ACHN (cell line): ENCODE measurements at regions not wholly inside any gene's neighbourhood (a gene's known extent, or its start where the extent isn't known, plus 50 kb on each side); places are given as distances from the start of the nearest gene placed in this dataset.
"Not testable (repeated sequence)": the region's sequence is repeated elsewhere in the genome, so short reads cannot be mapped to it uniquely, and the experiment has no call there.

Experiments
- DNase-seq: peaks from one replicate; pipeline ENCODE4 v3.0.0-alpha.2; 2015
- in situ Hi-C: cut with HindIII; loops from 2 replicates; pipeline ENCODE4 v1.10.0; 2017; ENCODE audit warnings: low sequenced_read_pairs, low pct_ligation_motif_present, low pct_unique_long_range_greater_than_20kb

- DNase-seq, result no peak
- in situ Hi-C loops, result no loop called here
Measured at GRCh38 chr2:220583725-220584124, 956.3 kb downstream of the SLC4A3 start.

GRCh38 chr2:220585241-220585640, 957.8 kb downstream of the SLC4A3 start:
- no peak for DNase-seq
- in situ Hi-C loops, result no loop called here

DNA sequence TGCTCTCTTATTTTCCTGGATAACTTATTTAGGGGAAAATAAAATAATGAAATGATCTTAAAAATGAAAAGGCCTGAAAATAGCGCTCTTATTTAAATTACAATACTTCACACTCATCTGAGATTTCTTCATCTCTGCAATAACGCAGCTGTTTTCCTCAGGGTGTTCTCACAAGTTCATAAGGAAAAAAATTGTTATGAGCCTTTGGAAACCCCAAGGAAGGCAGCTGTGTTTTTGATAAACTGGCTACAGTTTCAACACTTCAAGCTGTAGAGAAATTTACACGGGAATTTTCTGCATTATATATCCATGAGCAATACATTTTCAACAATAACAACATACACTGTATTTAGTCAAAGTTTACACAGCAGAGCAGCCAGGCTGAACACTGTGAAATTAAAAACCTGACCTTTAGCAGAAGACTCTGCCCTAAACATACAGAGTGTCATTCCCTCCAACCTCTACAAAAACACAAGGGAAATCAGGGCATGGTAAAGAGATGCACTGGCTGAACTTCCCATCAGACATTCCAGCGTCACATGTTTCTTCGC, 959.6 kb downstream of the SLC4A3 start:
- DNase-seq, result no peak
- in situ Hi-C loops, result no loop called here

- DNase-seq, result no peak
- in situ Hi-C loops, result no loop called here
Measured at GRCh38 chr2:220588148-220588547, 960.7 kb downstream of the SLC4A3 start.

DNA sequence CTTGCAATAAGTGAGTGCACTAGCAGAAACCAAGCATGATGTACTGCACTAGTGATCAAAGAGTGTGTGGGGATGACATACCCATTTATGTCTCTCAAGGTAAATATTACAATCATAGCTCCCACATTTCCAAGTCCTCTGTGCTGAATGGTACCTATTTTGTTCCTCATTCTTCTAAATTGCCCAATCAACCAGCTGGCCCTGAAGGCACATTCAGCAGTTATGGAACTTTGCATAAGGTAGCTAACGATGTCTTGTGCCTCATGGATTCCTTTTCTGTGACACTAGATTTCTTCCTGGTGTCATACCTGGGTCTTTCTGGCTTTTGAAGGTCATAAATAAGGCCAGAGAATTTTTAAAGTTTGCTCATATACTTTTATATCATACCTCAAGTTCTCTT, 963.0 kb downstream of the SLC4A3 start:
- in situ Hi-C loops, result no loop called here
- DNase-seq, result no peak

GRCh38 chr2:220593526-220593925, 966.1 kb downstream of the SLC4A3 start:
- in situ Hi-C loops, result no loop called here
- DNase-seq, result no peak

- in situ Hi-C loops, result no loop called here
- DNase-seq, result no peak
Measured at GRCh38 chr2:220601674-220602073, 970.4 kb downstream of the EPHA4 start.

DNA sequence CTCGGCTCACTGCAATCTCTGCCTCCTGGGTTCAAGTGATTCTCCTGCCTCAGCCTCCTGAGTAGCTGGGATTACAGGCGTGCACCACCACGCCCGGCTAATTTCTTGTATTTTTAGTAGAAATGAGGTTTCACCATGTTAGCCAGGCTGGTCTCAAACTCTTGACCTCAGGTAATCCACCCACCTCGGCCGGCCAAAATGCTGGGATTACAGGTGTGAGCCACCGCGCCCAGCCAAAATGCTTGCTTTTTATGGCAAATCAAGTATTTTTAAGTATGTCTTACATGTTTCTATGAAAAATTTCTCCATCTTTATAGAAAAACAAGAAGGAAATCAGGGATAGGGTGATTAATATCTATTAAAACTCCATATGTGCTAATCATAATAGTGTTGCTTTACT, 959.1 kb downstream of the EPHA4 start:
- in situ Hi-C loops, DNase-seq: not testable (repeated sequence)

- in situ Hi-C loops, result no loop called here
- DNase-seq, result no peak
Measured at GRCh38 chr2:220614064-220614463, 958.0 kb downstream of the EPHA4 start.

DNA sequence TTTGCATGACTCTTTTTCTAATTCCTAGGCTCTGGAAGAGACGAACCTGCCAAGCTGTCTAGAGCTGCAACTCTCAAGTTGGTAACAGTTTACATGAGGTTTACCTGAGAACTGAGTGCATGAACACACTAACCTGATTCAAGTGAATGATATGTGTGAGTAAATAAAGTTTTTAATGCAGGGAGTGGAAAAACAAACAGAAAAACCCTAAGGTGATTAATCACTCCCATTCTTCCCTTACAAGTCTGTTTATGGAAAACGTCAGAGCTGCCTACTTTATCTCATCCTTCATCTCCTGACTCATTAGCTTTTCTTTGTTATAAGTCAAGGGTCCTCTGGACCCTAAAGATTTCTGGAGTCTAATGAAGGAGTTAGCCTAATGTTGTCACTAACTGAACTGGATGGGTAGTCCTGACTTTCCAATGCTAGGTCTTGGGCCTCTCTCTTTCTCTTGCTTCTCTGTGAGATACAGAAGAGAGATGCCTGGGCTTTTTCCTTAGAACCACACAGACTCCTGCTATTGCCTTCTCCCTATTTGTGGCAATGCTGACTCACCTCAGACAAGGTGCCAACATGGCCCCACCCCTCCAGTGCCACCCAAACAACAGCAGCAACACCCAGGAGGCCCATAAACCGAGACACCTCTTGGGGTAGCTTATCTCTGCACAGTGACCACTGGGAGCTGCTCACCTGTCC, 952.4 kb downstream of the EPHA4 start:
- no peak for DNase-seq
- in situ Hi-C loops, result no loop called here

DNA sequence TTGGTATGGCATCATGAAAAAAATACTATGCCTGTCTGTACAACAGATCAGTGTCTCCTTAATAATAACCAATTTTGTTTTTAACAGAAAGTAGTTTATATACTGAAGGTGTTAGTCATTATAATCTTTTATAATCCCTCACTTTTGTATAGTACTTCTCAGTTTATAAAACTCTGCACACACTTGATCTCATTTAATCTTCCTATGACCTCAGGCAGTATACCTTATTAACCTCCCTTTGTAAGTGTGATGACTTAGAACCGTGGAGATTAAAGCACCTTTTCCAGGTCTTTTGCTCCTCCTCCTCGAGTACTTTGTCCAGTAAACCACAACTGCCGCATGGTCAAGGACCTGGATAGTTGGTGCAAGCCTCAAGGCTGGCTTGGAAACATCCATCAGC, 945.5 kb downstream of the EPHA4 start:
- in situ Hi-C loops, result no loop called here
- no peak for DNase-seq

GRCh38 chr2:220628252-220628651, 943.9 kb downstream of the EPHA4 start:
- in situ Hi-C loops, result no loop called here
- no peak for DNase-seq

- in situ Hi-C loops, result no loop called here
Measured at GRCh38 chr2:220641137-220641536, 931.0 kb downstream of the EPHA4 start.

GRCh38 chr2:220646424-220646823, 925.7 kb downstream of the EPHA4 start:
- DNase-seq, result no peak
- in situ Hi-C loops, result no loop called here

More at GRCh38 chr2:220641137-220641536, 931.0 kb downstream of the EPHA4 start:
- no peak for DNase-seq

DNA sequence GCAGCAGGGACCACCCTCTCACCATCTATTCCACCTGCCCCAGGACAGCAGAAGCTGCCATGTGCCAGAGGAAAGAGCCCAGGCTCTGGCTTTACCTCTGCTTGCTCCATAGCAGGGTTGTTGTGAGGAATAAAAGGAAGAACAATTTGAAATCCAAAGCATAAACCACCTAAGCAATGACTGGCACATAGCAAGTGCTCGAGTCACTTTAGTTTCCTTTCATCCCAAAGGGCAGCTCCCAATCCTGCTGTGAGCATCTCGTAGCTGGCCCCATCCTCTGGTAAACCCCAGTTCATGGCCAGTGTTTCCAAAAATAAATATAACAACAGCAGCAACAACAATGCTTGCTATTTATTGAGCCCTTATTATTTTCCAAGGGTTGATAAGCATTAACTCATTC, 923.5 kb downstream of the EPHA4 start:
- no peak for DNase-seq
- in situ Hi-C loops, result no loop called here

DNA sequence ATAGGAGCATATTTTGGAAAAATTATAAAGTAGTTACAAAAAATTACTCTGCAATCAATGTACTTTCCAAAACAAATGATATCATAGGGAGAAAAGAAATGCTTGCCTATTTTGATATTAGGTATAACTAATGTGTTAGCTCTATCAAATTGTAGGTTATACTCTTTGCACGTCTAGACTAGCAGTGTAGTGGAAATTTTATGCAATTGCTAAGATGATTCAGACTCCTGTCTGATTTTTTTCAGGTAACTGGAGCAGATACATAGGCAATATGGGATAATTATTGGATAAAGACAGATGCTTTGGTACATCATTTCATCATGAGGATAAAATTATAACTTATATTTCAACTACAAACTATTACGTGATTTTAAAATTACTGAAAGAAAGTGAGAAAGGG, 918.3 kb downstream of the EPHA4 start:
- DNase-seq, result no peak
- in situ Hi-C loops, result no loop called here

DNA sequence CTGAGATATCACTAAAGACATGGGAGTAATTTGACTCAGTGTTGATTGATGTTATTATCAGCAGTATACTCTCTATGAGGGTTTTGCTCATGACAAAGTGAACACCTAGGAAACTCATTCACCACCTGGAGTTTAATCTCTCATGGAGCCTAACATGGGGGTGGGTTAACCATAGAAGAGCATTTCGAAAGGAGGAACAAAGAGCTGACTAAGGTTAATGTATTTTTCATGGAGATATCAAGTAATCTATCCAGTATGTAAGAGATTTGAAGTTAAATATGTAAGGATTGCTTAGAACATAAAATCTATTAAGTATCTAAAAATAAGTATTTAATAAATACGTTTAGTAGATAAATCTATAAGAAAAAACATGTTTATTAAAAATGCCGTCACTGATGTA, 917.8 kb downstream of the EPHA4 start:
- no peak for DNase-seq
- in situ Hi-C loops, result no loop called here

GRCh38 chr2:220660277-220661145, 911.6 kb downstream of the EPHA4 start:
- in situ Hi-C loops, result no loop called here
- no peak for DNase-seq

- DNase-seq, result no peak
- in situ Hi-C loops, result no loop called here
Measured at GRCh38 chr2:220662431-220662830, 909.7 kb downstream of the EPHA4 start.

GRCh38 chr2:220663065-220663464, 909.0 kb downstream of the EPHA4 start:
- no peak for DNase-seq

More at GRCh38 chr2:220663065-220663464, 909.0 kb downstream of the EPHA4 start:
- in situ Hi-C loops, result no loop called here
